HepG2 (cell line): ENCODE measurements at regions not wholly inside any gene's neighbourhood (a gene's known extent, or its start where the extent isn't known, plus 50 kb on each side); places are given as distances from the start of the nearest gene placed in this dataset.

Source experiments
- AGO2 ChIP-seq: fragments of 200-400 bp; formaldehyde crosslinking; optimal IDR thresholded peaks from 2 replicates; pipeline ENCODE3; 2017; ENCODE audit warnings: mild to moderate bottlenecking, low read depth, low read length, moderate library complexity
- CCAR2 ChIP-seq: fragments of 200-400 bp; formaldehyde crosslinking; optimal IDR thresholded peaks from 2 replicates; pipeline ENCODE3; 2018; ENCODE audit warnings: low read depth, mild to moderate bottlenecking, low read length, moderate library complexity
- EHMT2 ChIP-seq: fragments of 200-600 bp; sonication (generic); IDR thresholded peaks from 2 replicates; pipeline ENCODE4 v1.7.0; 2017; ENCODE audit warnings: antibody characterized with exemption, low read depth, low read length, borderline replicate concordance
- NCOA1 ChIP-seq: sonication (generic); formaldehyde crosslinking; IDR thresholded peaks from 2 replicates; pipeline ENCODE4 v1.9.0; 2021; ENCODE audit warnings: missing genetic modification reagents
- NFIB ChIP-seq: sonication (generic); formaldehyde crosslinking; IDR thresholded peaks from 2 replicates; pipeline ENCODE4 v1.9.0; 2021; ENCODE audit warnings: missing genetic modification reagents, mild to moderate bottlenecking, borderline replicate concordance
- SNAPC2 ChIP-seq: sonication (generic); formaldehyde crosslinking; IDR thresholded peaks from 2 replicates; pipeline ENCODE4 v1.8.1; 2022; ENCODE audit warnings: mild to moderate bottlenecking, missing genetic modification reagents
- STAT5B ChIP-seq: sonication (generic); formaldehyde crosslinking; IDR thresholded peaks from 2 replicates; pipeline ENCODE4 v1.4.0; 2020; ENCODE audit warnings: missing genetic modification reagents
- TCF7 ChIP-seq: sonication (generic); IDR thresholded peaks from 2 replicates; pipeline ENCODE4 v1.6.1; 2016; ENCODE audit warnings: antibody characterized with exemption, low read depth
- TSC22D2 ChIP-seq: sonication (generic); formaldehyde crosslinking; IDR thresholded peaks from 2 replicates; pipeline ENCODE4 v1.5.1; 2020; ENCODE audit warnings: missing genetic modification reagents, mild to moderate bottlenecking, borderline replicate concordance
- ZKSCAN1 ChIP-seq: fragments of 150-350 bp; IDR thresholded peaks from 2 replicates; pipeline ENCODE4 v1.6.1; 2014; ENCODE audit warnings: low read length
- ZNF564 ChIP-seq: sonication (generic); formaldehyde crosslinking; IDR thresholded peaks from 2 replicates; pipeline ENCODE4 v1.8.1; 2023; ENCODE audit warnings: mild to moderate bottlenecking, missing genetic modification reagents
- ZNF605 ChIP-seq: sonication (generic); formaldehyde crosslinking; IDR thresholded peaks from 2 replicates; pipeline ENCODE4 v1.8.0; 2022; ENCODE audit warnings: mild to moderate bottlenecking, missing genetic modification reagents
- ZNF878 ChIP-seq: sonication (generic); formaldehyde crosslinking; IDR thresholded peaks from 2 replicates; pipeline ENCODE4 v1.8.1; 2023; ENCODE audit warnings: mild to moderate bottlenecking, missing genetic modification reagents, moderate library complexity
- TF ChIP-seq, protein P1 (sequence below): sonication (generic); formaldehyde crosslinking; IDR thresholded peaks from 2 replicates; pipeline ENCODE4 v1.5.1; 2020; ENCODE audit warnings: missing genetic modification reagents, mild to moderate bottlenecking, borderline replicate concordance
- TF ChIP-seq, protein P2 (sequence below): sonication (generic); formaldehyde crosslinking; IDR thresholded peaks from 2 replicates; pipeline ENCODE4 v1.5.1; 2020; ENCODE audit warnings: mild to moderate bottlenecking, moderate library complexity, missing genetic modification reagents
- TF ChIP-seq, protein P3 (sequence below): IDR thresholded peaks from 2 replicates; pipeline ENCODE4 v1.6.1; 2012; ENCODE audit warnings: low read depth, low read length, improper control_type of control experiment
- TF ChIP-seq, protein P4 (sequence below): sonication (generic); formaldehyde crosslinking; IDR thresholded peaks from 2 replicates; pipeline ENCODE4 v1.4.0; 2020; ENCODE audit warnings: mild to moderate bottlenecking, missing genetic modification reagents, borderline replicate concordance
- TF ChIP-seq, protein P5 (sequence below): sonication (generic); formaldehyde crosslinking; IDR thresholded peaks from 2 replicates; pipeline ENCODE4 v1.8.0; 2022; ENCODE audit warnings: mild to moderate bottlenecking, missing genetic modification reagents; ENCODE audit not compliant: insufficient replicate concordance

DNA sequence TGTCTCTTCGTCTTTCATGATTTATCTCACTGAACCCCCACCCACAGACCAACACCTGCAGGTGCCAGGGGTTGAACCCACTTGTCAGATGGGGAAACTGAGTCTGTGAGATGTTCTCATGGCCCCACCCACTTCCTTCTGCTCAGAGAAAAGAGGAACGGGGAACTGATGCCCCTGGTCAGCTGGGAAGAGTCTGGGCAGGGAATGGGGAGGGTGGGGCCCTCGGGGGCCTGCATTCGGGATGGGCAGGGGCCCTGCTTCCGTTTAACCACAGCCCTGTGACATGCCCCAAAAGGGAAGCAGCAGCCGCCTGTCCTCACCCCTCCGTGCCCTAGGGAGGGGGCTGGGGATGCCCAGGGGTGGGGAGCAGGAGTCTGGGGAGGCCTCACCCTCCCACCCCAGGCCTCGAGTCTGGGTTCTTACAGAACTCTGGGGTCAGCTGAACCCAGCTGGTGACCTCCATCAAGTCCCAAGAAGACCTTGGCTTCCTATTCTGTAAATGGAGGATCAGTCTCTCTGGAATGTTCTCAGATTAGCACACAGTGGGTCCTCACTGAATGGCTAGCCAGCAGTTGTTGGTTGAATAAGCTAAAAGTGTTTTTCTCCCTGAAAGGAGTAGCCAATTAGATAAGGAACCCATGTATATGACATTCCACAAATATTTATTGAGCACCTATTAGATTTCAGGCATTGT lies 81.5 kb downstream of the CEBPB start (continued):
- TF ChIP-seq, protein P1, sequence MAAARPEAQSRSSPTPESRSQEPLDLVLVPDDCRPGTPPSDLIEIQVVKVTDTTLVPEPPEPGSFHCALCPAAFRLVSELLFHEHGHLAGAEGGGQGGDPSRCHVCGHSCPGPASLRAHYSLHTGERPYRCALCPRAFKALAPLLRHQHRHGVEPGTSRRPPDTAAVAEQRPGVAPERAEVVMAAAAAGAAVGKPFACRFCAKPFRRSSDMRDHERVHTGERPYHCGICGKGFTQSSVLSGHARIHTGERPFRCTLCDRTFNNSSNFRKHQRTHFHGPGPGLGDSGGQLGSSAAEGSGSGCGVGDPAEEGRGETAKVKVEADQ (CRISPR knock-in tag): no peak
- 0 out of 2 replicates have a peak, but pooled peaks have one; percentile 68 for TF ChIP-seq SNAPC2 (CRISPR knock-in tag)
- TF ChIP-seq TSC22D2: no peak
- TF ChIP-seq, protein P2, sequence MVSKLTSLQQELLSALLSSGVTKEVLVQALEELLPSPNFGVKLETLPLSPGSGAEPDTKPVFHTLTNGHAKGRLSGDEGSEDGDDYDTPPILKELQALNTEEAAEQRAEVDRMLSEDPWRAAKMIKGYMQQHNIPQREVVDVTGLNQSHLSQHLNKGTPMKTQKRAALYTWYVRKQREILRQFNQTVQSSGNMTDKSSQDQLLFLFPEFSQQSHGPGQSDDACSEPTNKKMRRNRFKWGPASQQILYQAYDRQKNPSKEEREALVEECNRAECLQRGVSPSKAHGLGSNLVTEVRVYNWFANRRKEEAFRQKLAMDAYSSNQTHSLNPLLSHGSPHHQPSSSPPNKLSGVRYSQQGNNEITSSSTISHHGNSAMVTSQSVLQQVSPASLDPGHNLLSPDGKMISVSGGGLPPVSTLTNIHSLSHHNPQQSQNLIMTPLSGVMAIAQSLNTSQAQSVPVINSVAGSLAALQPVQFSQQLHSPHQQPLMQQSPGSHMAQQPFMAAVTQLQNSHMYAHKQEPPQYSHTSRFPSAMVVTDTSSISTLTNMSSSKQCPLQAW (CRISPR knock-in tag): no peak
- no peak for TF ChIP-seq NFIB (CRISPR knock-in tag)
- TF ChIP-seq, protein P3, sequence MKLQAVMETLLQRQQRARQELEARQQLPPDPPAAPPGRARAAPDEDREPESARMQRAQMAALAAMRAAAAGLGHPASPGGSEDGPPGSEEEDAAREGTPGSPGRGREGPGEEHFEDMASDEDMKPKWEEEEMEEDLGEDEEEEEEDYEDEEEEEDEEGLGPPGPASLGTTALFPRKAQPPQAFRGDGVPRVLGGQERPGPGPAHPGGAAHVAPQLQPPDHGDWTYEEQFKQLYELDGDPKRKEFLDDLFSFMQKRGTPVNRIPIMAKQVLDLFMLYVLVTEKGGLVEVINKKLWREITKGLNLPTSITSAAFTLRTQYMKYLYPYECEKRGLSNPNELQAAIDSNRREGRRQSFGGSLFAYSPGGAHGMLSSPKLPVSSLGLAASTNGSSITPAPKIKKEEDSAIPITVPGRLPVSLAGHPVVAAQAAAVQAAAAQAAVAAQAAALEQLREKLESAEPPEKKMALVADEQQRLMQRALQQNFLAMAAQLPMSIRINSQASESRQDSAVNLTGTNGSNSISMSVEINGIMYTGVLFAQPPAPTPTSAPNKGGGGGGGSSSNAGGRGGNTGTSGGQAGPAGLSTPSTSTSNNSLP: peak; percentile 68; the same call in 1 of the 2 replicates
- no peak for TF ChIP-seq AGO2
- TF ChIP-seq ZNF605 (CRISPR knock-in tag): no peak
- no peak for TF ChIP-seq STAT5B
- TF ChIP-seq ZNF564 (CRISPR knock-in tag): no peak
- no peak for TF ChIP-seq ZNF878 (CRISPR knock-in tag)
- no peak for TF ChIP-seq CCAR2
- TF ChIP-seq TCF7: 0 out of 2 replicates have a peak, but pooled peaks have one; percentile 24
- 0 out of 2 replicates have a peak, but pooled peaks have one; percentile 38 for TF ChIP-seq EHMT2
- TF ChIP-seq, protein P4, sequence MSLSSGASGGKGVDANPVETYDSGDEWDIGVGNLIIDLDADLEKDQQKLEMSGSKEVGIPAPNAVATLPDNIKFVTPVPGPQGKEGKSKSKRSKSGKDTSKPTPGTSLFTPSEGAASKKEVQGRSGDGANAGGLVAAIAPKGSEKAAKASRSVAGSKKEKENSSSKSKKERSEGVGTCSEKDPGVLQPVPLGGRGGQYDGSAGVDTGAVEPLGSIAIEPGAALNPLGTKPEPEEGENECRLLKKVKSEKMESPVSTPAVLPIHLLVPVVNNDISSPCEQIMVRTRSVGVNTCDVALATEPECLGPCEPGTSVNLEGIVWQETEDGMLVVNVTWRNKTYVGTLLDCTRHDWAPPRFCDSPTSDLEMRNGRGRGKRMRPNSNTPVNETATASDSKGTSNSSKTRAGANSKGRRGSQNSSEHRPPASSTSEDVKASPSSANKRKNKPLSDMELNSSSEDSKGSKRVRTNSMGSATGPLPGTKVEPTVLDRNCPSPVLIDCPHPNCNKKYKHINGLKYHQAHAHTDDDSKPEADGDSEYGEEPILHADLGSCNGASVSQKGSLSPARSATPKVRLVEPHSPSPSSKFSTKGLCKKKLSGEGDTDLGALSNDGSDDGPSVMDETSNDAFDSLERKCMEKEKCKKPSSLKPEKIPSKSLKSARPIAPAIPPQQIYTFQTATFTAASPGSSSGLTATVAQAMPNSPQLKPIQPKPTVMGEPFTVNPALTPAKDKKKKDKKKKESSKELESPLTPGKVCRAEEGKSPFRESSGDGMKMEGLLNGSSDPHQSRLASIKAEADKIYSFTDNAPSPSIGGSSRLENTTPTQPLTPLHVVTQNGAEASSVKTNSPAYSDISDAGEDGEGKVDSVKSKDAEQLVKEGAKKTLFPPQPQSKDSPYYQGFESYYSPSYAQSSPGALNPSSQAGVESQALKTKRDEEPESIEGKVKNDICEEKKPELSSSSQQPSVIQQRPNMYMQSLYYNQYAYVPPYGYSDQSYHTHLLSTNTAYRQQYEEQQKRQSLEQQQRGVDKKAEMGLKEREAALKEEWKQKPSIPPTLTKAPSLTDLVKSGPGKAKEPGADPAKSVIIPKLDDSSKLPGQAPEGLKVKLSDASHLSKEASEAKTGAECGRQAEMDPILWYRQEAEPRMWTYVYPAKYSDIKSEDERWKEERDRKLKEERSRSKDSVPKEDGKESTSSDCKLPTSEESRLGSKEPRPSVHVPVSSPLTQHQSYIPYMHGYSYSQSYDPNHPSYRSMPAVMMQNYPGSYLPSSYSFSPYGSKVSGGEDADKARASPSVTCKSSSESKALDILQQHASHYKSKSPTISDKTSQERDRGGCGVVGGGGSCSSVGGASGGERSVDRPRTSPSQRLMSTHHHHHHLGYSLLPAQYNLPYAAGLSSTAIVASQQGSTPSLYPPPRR (CRISPR knock-in tag): no peak
- peak; percentile 94 for TF ChIP-seq ZKSCAN1
- no peak for TF ChIP-seq NCOA1 (CRISPR knock-in tag)
- TF ChIP-seq, protein P5, sequence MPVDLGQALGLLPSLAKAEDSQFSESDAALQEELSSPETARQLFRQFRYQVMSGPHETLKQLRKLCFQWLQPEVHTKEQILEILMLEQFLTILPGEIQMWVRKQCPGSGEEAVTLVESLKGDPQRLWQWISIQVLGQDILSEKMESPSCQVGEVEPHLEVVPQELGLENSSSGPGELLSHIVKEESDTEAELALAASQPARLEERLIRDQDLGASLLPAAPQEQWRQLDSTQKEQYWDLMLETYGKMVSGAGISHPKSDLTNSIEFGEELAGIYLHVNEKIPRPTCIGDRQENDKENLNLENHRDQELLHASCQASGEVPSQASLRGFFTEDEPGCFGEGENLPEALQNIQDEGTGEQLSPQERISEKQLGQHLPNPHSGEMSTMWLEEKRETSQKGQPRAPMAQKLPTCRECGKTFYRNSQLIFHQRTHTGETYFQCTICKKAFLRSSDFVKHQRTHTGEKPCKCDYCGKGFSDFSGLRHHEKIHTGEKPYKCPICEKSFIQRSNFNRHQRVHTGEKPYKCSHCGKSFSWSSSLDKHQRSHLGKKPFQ (CRISPR knock-in tag): no peak
